GM12874 (cell line): ENCODE measurements at regions not wholly inside any gene's neighbourhood (a gene's known extent, or its start where the extent isn't known, plus 50 kb on each side); places are given as distances from the start of the nearest gene placed in this dataset.

Source experiments
- TF ChIP-seq, protein P1 (sequence below): IDR thresholded peaks from 2 replicates; pipeline ENCODE4 v1.5.1; 2011; ENCODE audit warnings: low read depth, mild to moderate bottlenecking, control low read depth, low read length, moderate library complexity; ENCODE audit not compliant: insufficient read depth

GRCh38 chr9:129313331-129313955 is 135.4 kb upstream of the IER5L start:
- TF ChIP-seq, protein P1, sequence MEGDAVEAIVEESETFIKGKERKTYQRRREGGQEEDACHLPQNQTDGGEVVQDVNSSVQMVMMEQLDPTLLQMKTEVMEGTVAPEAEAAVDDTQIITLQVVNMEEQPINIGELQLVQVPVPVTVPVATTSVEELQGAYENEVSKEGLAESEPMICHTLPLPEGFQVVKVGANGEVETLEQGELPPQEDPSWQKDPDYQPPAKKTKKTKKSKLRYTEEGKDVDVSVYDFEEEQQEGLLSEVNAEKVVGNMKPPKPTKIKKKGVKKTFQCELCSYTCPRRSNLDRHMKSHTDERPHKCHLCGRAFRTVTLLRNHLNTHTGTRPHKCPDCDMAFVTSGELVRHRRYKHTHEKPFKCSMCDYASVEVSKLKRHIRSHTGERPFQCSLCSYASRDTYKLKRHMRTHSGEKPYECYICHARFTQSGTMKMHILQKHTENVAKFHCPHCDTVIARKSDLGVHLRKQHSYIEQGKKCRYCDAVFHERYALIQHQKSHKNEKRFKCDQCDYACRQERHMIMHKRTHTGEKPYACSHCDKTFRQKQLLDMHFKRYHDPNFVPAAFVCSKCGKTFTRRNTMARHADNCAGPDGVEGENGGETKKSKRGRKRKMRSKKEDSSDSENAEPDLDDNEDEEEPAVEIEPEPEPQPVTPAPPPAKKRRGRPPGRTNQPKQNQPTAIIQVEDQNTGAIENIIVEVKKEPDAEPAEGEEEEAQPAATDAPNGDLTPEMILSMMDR = no peak

DNA sequence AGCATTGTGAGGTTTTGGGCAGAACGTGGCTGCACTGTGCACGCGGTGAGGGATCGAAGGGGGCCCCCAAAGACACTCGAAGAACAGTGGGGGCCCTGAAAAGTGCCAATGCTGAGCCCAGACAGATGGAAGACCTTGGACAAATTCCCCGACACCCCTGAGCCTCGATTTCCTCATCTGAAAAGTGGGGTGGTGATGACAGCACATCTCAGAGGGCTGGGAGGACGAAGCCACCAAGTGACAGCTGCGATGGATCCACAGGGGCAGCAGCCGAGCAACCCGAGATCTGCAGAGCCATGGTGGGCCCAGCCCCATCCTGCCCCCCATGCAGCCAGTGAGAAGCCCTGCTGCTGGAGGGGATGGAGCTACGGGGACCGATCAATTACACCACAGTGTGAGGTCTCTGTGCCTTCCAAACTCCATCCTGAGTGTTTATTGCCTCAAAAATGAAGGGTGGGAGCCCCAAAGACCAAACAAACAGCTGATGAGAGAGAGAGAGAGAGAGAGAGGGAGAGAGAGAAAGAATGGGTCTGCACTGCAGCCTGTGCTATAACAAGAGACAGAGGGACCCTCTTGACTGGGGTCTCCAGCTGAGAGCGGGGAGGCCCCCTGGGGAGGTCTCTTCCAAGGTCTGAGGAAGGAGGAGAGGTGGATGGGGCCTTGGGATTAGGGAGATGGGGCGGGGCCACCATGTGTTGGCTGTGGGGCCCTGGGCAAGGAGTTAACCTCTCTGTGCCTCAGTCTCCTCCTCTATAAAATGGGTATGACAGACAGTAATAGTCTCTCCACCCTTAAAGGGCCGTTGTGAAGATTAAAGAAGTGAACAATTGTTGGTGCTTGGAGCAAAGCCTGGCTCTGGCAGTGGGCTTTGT is 134.4 kb upstream of the IER5L start:
- TF ChIP-seq, protein P1 = no peak

DNA sequence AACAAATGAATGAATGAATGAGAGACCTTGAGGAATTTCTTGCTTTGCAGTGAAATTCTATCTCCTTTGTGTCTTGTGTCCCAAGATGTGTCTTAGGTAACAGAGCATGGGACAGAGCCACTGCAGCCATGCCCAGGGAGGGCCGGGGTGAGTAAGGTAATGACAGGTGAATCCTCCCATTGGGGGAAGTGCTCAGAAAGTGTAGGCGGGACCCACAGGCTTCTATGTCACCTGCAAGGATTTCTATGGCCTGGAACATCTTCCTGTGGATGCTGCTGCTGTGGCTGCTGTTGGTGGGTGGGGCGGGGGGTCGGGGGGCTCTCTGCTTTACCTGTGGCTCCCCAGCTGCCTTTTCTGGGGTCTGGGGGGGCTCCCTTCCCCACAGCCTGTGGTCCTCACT is 133.6 kb upstream of the IER5L start:
- TF ChIP-seq, protein P1 = no peak

DNA sequence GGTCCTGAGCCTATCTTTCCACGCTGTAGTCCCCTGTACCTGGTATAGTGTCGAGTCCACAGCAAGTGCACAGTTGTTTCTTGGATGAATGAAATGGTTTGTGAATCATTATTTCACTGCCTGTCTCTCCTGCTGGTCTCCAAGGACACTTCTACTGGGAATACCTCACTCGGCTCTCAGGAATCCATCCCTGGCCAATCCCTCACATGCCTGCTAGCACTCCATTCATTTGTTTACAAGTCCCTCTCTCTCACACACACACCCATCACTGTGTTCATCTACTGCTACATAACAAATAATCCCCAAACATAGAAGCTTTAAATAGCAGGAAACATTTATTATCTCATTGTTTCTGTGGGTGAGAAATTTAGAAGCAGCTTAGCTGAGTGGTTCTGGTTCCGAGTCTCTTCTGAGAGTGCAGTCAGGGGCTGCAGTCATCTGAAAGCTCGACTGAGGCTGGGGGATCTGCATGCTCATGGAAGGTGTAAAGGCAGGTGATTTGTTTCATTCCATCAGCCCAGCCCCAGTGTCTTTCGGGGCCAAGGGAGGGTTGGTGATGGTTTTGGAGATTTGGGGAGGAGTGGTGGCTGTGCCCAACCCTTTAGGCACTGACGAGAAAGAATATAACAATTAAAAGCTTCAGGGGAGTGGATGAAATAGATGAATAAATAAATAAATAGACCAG is 132.7 kb upstream of the IER5L start:
- TF ChIP-seq, protein P1 = no peak

- TF ChIP-seq, protein P1 = no peak
Measured at GRCh38 chr9:129309906-129310305, 131.8 kb upstream of the IER5L start.

GRCh38 chr9:129309041-129309430 is 131.0 kb upstream of the IER5L start:
- TF ChIP-seq, protein P1 = no peak
